ENCODE measurements at regions not wholly inside any gene's neighbourhood (a gene's known extent, or its start where the extent isn't known, plus 50 kb on each side); places are given as distances from the start of the nearest gene placed in this dataset.

- no peak for TF ChIP-seq GATA1 (IDR thresholded peaks at IDR 0.05; ENCODE audit: low read depth, low read length)
- TF ChIP-seq POLR2A (IDR thresholded peaks at IDR 0.05; ENCODE audit: low read length): no peak
These were observed 98.6 kb upstream of the NCK2 start for GRCh38 chr2:105645938-105646773.

Measured in erythroblast (primary cell).